ENCODE measurements at regions not wholly inside any gene's neighbourhood (a gene's known extent, or its start where the extent isn't known, plus 50 kb on each side); places are given as distances from the start of the nearest gene placed in this dataset.

DNA sequence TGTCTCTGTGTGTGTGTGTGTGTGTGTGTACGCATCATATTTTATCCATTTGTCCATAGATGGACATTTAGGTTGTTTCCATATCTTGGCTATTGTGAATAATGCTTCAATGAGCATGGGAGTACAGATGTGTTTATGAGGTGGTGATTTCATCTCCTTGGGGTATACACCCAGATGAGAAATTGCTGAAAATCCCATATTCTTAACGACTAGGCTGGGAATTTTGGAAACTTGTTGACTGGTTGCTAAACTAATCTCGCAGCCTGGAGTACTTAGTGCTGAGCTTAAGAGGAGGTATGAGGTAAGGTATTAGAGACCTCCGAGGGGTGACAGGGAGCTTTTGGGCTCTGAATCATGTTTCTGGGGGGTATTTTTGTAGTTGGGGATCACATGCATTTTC lies 66.0 kb upstream of the SPRED2 start:
- no peaks in the 10 kb centered on the region for H3K36me3 ChIP-seq (ENCODE audit: control insufficient read depth, insufficient read depth, low read length)
- DNase-seq (ENCODE audit: low read depth), result no peak
- H3K4me3 ChIP-seq (ENCODE audit: low read depth, low read length), result no peak overlapping the region
- TF ChIP-seq, protein P1, sequence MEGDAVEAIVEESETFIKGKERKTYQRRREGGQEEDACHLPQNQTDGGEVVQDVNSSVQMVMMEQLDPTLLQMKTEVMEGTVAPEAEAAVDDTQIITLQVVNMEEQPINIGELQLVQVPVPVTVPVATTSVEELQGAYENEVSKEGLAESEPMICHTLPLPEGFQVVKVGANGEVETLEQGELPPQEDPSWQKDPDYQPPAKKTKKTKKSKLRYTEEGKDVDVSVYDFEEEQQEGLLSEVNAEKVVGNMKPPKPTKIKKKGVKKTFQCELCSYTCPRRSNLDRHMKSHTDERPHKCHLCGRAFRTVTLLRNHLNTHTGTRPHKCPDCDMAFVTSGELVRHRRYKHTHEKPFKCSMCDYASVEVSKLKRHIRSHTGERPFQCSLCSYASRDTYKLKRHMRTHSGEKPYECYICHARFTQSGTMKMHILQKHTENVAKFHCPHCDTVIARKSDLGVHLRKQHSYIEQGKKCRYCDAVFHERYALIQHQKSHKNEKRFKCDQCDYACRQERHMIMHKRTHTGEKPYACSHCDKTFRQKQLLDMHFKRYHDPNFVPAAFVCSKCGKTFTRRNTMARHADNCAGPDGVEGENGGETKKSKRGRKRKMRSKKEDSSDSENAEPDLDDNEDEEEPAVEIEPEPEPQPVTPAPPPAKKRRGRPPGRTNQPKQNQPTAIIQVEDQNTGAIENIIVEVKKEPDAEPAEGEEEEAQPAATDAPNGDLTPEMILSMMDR (IDR thresholded peaks at IDR 0.05; ENCODE audit: insufficient read depth, low read length, poor library complexity, severe bottlenecking), result no peak
- no peaks in the 10 kb centered on the region for H3K27me3 ChIP-seq (ENCODE audit: control insufficient read depth, insufficient read depth, low read length)

GRCh38 chr2:65495251-65495877 lies 63.0 kb upstream of the SPRED2 start:
- no peak for DNase-seq (ENCODE audit: low read depth)
- Histone ChIP-seq H3K36me3 (ENCODE audit: control insufficient read depth, insufficient read depth, low read length) (no peaks in the 10 kb centered on the region), H3K27me3 (ENCODE audit: control insufficient read depth, insufficient read depth, low read length) (no peaks in the 10 kb centered on the region), H3K4me3 (ENCODE audit: low read depth, low read length) (no peak overlapping the region)
- TF ChIP-seq, protein P1 (IDR thresholded peaks at IDR 0.05; ENCODE audit: insufficient read depth, low read length, poor library complexity, severe bottlenecking), result no peak

GRCh38 chr2:65494078-65494477 lies 61.7 kb upstream of the SPRED2 start:
- Histone ChIP-seq H3K4me3 (ENCODE audit: low read depth, low read length) (no peak overlapping the region), H3K36me3 (ENCODE audit: control insufficient read depth, insufficient read depth, low read length) (no peaks in the 10 kb centered on the region), H3K27me3 (ENCODE audit: control insufficient read depth, insufficient read depth, low read length) (no peaks in the 10 kb centered on the region)
- TF ChIP-seq, protein P1 (IDR thresholded peaks at IDR 0.05; ENCODE audit: insufficient read depth, low read length, poor library complexity, severe bottlenecking), result no peak
- DNase-seq (ENCODE audit: low read depth), result no peak

GRCh38 chr2:65491381-65491905 lies 59.0 kb upstream of the SPRED2 start:
- Histone ChIP-seq H3K36me3 (ENCODE audit: control insufficient read depth, insufficient read depth, low read length) (no peaks in the 10 kb centered on the region), H3K4me3 (ENCODE audit: low read depth, low read length) (no peak overlapping the region), H3K27me3 (ENCODE audit: control insufficient read depth, insufficient read depth, low read length) (no peaks in the 10 kb centered on the region)
- TF ChIP-seq, protein P1 (IDR thresholded peaks at IDR 0.05; ENCODE audit: insufficient read depth, low read length, poor library complexity, severe bottlenecking), result no peak
- DNase-seq (ENCODE audit: low read depth), result no peak

DNA sequence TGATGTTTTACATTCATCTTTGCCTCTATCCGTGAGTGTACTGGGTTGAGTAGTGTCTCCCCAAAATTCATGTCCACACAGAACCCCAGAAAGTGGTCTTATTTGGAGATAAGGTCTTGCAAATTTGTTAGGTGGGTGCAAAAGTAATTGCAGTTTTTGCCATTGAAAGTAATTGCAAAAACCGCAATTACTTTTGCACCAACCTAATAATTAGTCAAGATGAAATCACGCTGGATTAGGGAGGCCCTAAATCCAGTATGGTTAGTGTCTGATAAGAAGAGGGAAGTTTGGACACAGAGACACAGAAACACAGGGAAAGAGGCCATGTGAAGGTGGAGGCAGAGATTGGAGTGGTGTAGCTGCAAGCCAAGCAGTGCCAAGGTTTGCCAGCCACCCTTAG lies 57.8 kb upstream of the SPRED2 start:
- H3K27me3 ChIP-seq (ENCODE audit: control insufficient read depth, insufficient read depth, low read length), result no peaks in the 10 kb centered on the region
- TF ChIP-seq, protein P1 (IDR thresholded peaks at IDR 0.05; ENCODE audit: insufficient read depth, low read length, poor library complexity, severe bottlenecking), result no peak
- no peaks in the 10 kb centered on the region for H3K36me3 ChIP-seq (ENCODE audit: control insufficient read depth, insufficient read depth, low read length)
- H3K4me3 ChIP-seq (ENCODE audit: low read depth, low read length), result no peak overlapping the region
- DNase-seq (ENCODE audit: low read depth), result no peak

- TF ChIP-seq, protein P1 (IDR thresholded peaks at IDR 0.05; ENCODE audit: insufficient read depth, low read length, poor library complexity, severe bottlenecking), result no peak
- DNase-seq (ENCODE audit: low read depth), result no peak
- H3K4me3 ChIP-seq (ENCODE audit: low read depth, low read length), result no peak overlapping the region
- H3K27me3 ChIP-seq (ENCODE audit: control insufficient read depth, insufficient read depth, low read length), result no peaks in the 10 kb centered on the region
- H3K36me3 ChIP-seq (ENCODE audit: control insufficient read depth, insufficient read depth, low read length), result no peaks in the 10 kb centered on the region
These were observed 56.9 kb upstream of the SPRED2 start for GRCh38 chr2:65489269-65489668.

Measured in kidney epithelial cell (primary cell).